ENCODE measurements at regions not wholly inside any gene's neighbourhood (a gene's known extent, or its start where the extent isn't known, plus 50 kb on each side); places are given as distances from the start of the nearest gene placed in this dataset.
"Not testable (repeated sequence)": the region's sequence is repeated elsewhere in the genome, so short reads cannot be mapped to it uniquely, and the experiment has no call there.

- ChIA-PET POLR2A (no interaction called here), CTCF (no interaction called here)
Observed at GRCh38 chr4:126737899-126738526, 894.7 kb upstream of the INTU start.

DNA sequence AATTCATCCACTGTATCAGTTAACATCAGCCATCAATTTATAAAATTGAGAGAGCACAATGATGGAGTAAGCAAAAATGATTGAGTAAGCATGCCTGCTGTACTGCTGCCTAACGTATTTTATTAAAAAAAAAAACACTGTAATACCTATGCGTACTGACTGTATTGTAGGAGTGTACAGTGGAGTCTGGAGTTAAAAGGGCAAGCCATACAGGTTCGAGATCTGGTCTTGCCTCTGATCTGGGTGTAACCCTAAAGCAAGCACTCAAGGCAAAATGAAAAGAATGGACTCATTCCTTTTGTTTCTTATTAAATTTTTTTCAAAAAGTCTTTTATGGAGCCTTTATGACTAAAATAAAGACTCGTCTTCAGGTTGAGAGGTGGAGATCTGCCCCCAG, 894.2 kb upstream of the INTU start:
- ChIA-PET POLR2A (no interaction called here), CTCF (no interaction called here)

GRCh38 chr4:126738926-126739325, 893.8 kb upstream of the INTU start:
- ChIA-PET CTCF (no interaction called here), POLR2A (no interaction called here)

DNA sequence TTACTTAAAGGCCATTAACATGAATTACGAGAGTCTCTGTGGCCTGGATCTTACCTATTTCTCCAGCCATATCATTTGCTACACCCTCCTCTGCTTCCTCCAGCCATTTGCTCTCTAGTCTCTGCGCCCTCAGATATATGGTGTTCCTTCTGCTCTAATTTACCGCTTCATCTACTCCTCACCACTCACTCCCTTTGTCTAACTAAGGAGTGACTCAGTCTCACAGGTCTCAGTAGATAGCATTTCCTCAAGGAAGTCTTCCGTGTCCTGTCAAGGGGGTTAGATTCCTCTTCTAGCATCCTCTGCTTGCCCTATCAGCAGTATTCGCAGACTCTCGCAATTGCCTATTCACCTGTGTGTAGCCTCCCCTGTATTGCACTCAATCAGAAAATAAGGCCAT, 892.1 kb upstream of the INTU start:
- POLR2A ChIA-PET, result no interaction called here
- CTCF ChIA-PET, result no interaction called here

DNA sequence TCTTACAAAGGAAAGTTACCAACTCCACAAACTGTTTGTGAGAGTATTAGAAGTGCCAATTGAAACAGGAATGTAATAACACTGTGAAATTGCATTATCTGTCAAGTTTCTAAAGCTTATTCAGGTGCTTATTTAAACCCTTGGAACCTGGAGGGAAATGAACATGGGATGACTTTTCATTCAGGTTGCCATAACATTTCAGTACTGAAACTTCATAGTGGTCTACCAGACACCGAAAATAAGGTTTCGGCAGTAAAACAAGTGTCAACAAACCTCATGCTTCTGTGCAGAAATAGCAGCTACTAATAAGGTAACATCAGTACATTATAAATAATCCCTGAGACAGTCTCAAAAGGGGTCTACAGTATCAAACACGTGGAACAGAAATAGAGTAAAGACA, 890.7 kb upstream of the INTU start:
- POLR2A ChIA-PET, result no interaction called here
- CTCF ChIA-PET, result interaction anchor here (0.5 kb wide), 1 partner anchor 630 kb away, joined by 3 read pairs; no protein-coding TSS in a partner anchor

DNA sequence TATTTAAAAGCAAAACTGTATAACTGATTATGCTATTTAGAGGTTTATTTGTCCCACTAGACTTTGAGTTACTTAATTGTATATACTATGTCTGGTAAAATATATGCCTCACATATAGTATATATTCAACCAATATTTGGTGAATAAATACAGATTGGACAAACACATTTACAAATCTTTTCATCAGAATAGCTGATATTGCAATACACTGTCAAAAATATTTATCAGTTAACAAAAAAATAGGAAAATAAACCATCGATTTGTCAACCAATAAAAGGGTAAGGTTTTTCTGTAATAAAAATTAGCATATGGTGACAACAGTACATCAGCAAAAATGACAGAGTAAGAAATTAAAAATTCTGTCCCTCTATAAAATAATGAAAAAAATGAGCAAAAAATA, 889.9 kb upstream of the INTU start:
- CTCF ChIA-PET, result no interaction called here
- POLR2A ChIA-PET, result no interaction called here

DNA sequence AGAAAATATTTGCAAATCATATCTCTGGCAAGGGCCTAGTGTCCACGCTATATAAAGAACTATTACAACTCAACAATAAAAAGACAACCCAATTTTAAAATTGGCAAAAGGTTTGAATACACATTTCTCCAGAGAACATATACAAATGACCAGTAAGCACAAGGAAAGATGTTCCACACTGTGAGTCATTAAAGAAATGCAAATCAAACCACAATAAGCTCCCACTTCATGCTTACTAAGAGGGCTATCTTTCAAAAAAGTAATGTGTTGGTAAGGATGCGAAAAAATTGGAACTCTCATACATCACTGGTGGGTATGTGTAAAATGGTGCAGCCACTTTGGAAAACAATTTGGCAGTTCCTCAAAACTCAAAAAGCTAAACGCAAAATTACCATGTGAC, 884.0 kb upstream of the INTU start:
- POLR2A ChIA-PET, result no interaction called here

DNA sequence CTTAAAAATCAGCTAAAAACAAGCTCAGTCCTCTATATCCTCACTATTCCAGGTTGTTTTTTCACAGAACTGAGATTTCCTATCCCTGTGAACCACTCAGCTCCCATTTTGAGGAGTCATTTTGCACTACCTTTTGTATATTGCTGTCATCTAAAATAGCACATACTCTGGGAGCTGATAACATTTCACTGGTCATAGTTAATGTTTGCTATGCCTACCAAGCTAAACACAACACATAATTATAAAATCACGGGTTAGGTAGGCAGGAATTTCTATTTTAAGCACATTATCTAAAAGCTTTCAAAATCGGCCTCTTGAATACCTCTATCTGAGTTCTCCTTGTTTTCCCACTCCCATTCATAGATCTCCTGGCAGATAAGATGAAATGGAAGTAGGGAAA, 882.0 kb upstream of the INTU start:
- POLR2A ChIA-PET, result no interaction called here

More for the DNA sequence above, 884.0 kb upstream of the INTU start:
- CTCF ChIA-PET, result no interaction called here

GRCh38 chr4:126752126-126752525, 880.6 kb upstream of the INTU start:
- ChIA-PET CTCF (no interaction called here), POLR2A (no interaction called here)

More for the DNA sequence above, 882.0 kb upstream of the INTU start:
- CTCF ChIA-PET, result no interaction called here

DNA sequence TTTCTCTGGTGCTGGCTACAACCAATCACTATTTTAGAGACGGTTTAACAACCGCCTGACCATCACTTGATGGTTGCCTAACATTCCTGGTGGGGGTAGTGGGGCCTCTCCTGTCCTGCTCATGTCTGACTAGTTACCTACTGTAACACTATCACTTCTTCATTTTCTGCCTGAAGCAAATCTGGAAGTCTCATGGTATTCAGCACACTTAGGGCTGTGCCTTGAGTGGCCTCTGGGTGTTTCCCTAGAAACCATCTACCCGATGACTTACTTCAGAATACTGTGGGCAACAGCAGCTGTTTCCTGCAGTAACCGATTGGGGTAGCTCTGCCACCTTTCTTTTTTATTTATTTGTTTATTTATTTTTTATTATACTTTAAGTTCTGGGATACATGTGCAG, 880.1 kb upstream of the INTU start:
- POLR2A ChIA-PET, result no interaction called here
- CTCF ChIA-PET, result no interaction called here

- CTCF ChIA-PET, result no interaction called here
- POLR2A ChIA-PET, result no interaction called here
Observed at GRCh38 chr4:126753592-126753991, 879.2 kb upstream of the INTU start.

DNA sequence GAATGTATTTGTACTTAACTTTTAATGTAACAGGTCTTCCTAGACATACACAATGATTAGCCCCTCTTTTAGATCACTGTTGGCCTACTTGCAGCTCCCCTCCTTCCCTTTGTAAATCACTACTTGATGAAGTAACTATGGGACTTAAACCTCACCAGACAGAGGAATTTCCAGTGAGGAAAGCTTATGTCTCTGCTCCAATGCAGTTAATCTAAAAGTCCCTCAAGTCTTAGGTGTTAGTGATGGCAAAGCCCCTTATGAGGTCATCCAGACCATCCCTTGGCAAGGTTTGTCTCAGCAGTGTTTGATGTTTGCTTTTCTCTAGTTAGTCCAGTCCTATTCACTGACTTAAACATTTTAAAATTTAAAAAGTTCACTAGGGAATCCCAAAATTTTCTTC, 877.3 kb upstream of the INTU start:
- ChIA-PET CTCF (no interaction called here), POLR2A (no interaction called here)

GRCh38 chr4:126756050-126756829, 876.5 kb upstream of the INTU start:
- ChIA-PET POLR2A (no interaction called here), CTCF (no interaction called here)

DNA sequence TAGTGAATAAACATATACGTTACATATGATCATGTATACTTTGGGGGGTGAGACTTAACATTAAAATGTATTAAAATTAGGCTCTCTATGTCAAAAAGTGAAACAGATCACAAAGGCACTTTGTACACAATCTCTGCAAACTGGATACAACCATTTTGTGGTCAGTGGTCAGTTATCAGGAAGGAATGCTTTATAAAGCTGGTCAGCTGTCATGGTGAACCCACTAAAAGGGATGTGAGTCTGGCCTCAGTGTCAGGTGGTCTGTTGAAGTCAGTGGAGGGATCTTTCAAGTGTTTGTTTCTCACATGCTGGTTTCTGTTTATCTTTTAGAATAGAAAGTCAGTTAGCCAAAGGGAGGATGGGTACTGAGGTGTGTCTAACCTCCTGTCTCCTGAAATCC, 875.5 kb upstream of the INTU start:
- POLR2A ChIA-PET, result no interaction called here
- CTCF ChIA-PET, result no interaction called here

- ChIA-PET CTCF (no interaction called here), POLR2A (no interaction called here)
Observed at GRCh38 chr4:126758493-126758892, 874.3 kb upstream of the INTU start.

DNA sequence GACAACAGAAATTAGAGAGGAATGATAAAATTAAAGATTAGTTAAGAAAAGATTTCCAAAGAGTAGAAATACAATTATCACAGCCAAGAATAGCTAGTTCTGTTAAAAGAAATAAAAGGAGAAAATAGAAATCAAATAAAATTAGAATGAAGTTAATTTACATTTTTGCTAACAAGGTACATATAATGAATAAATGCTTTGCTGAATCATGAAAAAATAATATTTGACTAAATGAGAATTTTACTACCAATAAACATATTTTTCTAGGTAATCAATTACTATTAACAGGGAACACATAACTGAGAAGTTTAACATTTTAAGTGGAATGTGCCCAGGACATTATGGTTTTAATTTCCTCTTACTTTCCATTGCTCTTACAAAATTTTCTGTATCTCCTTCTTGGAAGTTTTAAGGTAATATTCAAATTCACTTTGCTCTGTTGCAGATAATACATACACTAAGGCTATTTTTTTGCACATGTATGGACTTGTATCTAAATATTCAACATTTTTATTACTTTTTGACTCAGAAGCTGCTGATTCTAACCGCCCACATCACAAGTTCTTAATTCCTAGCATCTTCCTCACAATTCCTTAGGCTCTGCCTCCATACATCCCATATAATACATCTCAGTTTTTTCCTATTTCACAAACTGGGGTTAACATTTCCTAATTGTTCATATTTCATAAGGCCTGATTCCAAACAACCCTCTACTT, 870.7 kb upstream of the INTU start:
- ChIA-PET POLR2A (no interaction called here), CTCF (no interaction called here)

GRCh38 chr4:126762663-126763247, 870.0 kb upstream of the INTU start:
- ChIA-PET CTCF (no interaction called here), POLR2A (no interaction called here)

GRCh38 chr4:126766241-126766640, 866.5 kb upstream of the INTU start:
- CTCF ChIA-PET, result no interaction called here
- POLR2A ChIA-PET, result no interaction called here

DNA sequence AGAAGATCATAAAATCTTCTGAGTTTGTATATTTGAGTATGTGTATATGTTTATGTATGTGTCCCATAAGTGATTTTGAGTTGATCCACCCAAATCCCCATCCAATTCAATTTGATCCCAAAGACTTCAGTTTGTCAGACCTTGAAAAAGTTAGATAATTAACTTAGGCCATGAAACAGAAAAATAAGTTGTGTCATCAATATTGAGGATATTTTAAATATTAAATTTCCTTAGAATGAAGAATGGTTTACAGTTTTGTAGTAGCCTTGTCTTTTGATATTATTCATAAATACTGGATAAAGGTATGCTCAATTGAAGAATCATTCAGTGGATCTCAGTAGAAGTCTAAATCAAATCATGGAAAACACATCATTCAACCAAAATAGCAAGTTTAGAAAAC, 864.4 kb upstream of the INTU start:
- ChIA-PET POLR2A (no interaction called here), CTCF (no interaction called here)

- CTCF ChIA-PET, POLR2A ChIA-PET: not testable (repeated sequence)
Observed at GRCh38 chr4:126770811-126771553, 861.8 kb upstream of the INTU start.

GRCh38 chr4:126771618-126772017, 861.1 kb upstream of the INTU start:
- POLR2A ChIA-PET, CTCF ChIA-PET: not testable (repeated sequence)

Data from activated CD8-positive, alpha-beta memory T cell treated with anti-CD3 and anti-CD28 coated beads for 36 hours (primary cell).